ENCODE measurements at regions not wholly inside any gene's neighbourhood (a gene's known extent, or its start where the extent isn't known, plus 50 kb on each side); places are given as distances from the start of the nearest gene placed in this dataset.

- Histone ChIP-seq H3K9me3 (ENCODE audit: control insufficient read depth in 4 of 4, low read length in 3 of 4) (peaks cover 0 to 5% (median 0%) of the 10 kb centered on the region in 4 donors), H3K4me3 (ENCODE audit: low read depth in 1 of 3, low read length in 3 of 3) (no peak overlapping the region), H3K27me3 (ENCODE audit: control insufficient read depth in 4 of 4, insufficient read depth in 4 of 4, low read length in 3 of 4) (peaks cover 0 to 5% (median 2%) of the 10 kb centered on the region in 4 donors), H3K36me3 (ENCODE audit: control insufficient read depth in 4 of 4, insufficient read depth in 3 of 4, low read depth in 1 of 4, low read length in 3 of 4) (no peaks in the 10 kb centered on the region), H3K4me1 (ENCODE audit: control insufficient read depth in 4 of 4, insufficient read depth in 4 of 4, low read length in 3 of 4) (no peaks in the 10 kb centered on the region), H3K9ac (ENCODE audit: low read depth in 1 of 2, low read length in 2 of 2) (no peak overlapping the region), H3K27ac (ENCODE audit: low read depth in 1 of 2, low read length in 2 of 2) (no peak overlapping the region)
- 78% methylated on average over 1 of the region's 1 CpG for WGBS
- DNase-seq (ENCODE audit: low spot score): no peak
- no peak for TF ChIP-seq FOXA1 (IDR thresholded peaks at IDR 0.05)
- TF ChIP-seq, protein P1, sequence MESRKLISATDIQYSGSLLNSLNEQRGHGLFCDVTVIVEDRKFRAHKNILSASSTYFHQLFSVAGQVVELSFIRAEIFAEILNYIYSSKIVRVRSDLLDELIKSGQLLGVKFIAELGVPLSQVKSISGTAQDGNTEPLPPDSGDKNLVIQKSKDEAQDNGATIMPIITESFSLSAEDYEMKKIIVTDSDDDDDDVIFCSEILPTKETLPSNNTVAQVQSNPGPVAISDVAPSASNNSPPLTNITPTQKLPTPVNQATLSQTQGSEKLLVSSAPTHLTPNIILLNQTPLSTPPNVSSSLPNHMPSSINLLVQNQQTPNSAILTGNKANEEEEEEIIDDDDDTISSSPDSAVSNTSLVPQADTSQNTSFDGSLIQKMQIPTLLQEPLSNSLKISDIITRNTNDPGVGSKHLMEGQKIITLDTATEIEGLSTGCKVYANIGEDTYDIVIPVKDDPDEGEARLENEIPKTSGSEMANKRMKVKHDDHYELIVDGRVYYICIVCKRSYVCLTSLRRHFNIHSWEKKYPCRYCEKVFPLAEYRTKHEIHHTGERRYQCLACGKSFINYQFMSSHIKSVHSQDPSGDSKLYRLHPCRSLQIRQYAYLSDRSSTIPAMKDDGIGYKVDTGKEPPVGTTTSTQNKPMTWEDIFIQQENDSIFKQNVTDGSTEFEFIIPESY (IDR thresholded peaks at IDR 0.05): no peak
- TF ChIP-seq, protein P2, sequence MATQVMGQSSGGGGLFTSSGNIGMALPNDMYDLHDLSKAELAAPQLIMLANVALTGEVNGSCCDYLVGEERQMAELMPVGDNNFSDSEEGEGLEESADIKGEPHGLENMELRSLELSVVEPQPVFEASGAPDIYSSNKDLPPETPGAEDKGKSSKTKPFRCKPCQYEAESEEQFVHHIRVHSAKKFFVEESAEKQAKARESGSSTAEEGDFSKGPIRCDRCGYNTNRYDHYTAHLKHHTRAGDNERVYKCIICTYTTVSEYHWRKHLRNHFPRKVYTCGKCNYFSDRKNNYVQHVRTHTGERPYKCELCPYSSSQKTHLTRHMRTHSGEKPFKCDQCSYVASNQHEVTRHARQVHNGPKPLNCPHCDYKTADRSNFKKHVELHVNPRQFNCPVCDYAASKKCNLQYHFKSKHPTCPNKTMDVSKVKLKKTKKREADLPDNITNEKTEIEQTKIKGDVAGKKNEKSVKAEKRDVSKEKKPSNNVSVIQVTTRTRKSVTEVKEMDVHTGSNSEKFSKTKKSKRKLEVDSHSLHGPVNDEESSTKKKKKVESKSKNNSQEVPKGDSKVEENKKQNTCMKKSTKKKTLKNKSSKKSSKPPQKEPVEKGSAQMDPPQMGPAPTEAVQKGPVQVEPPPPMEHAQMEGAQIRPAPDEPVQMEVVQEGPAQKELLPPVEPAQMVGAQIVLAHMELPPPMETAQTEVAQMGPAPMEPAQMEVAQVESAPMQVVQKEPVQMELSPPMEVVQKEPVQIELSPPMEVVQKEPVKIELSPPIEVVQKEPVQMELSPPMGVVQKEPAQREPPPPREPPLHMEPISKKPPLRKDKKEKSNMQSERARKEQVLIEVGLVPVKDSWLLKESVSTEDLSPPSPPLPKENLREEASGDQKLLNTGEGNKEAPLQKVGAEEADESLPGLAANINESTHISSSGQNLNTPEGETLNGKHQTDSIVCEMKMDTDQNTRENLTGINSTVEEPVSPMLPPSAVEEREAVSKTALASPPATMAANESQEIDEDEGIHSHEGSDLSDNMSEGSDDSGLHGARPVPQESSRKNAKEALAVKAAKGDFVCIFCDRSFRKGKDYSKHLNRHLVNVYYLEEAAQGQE (IDR thresholded peaks at IDR 0.05): no peak
- no peak for TF ChIP-seq ATF3 (IDR thresholded peaks at IDR 0.05)
- TF ChIP-seq, protein P3, sequence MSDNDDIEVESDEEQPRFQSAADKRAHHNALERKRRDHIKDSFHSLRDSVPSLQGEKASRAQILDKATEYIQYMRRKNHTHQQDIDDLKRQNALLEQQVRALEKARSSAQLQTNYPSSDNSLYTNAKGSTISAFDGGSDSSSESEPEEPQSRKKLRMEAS (IDR thresholded peaks at IDR 0.05): no peak
- TF ChIP-seq GABPA (IDR thresholded peaks at IDR 0.05 in 1 of 2, conservative IDR thresholded peaks at IDR 0.05 in 1 of 2): no peak
- no peak for TF ChIP-seq CTCF (IDR thresholded peaks at IDR 0.05; ENCODE audit: low read depth, low read length, missing input control)
- TF ChIP-seq TAF1 (conservative IDR thresholded peaks at IDR 0.05): no peak
- TF ChIP-seq NR2F2 (IDR thresholded peaks at IDR 0.05): no peak
- no peak for TF ChIP-seq HNF4A (conservative IDR thresholded peaks at IDR 0.05)
- no peak for TF ChIP-seq YY1 (IDR thresholded peaks at IDR 0.05)
- no peak for TF ChIP-seq HNF4G (IDR thresholded peaks at IDR 0.05)
- no peak for TF ChIP-seq RXRA (IDR thresholded peaks at IDR 0.05)
- no peak for TF ChIP-seq RAD21 (IDR thresholded peaks at IDR 0.05)
These were observed 98.0 kb upstream of the KCNJ6 start for GRCh38 chr21:38014298-38014697.

DNA sequence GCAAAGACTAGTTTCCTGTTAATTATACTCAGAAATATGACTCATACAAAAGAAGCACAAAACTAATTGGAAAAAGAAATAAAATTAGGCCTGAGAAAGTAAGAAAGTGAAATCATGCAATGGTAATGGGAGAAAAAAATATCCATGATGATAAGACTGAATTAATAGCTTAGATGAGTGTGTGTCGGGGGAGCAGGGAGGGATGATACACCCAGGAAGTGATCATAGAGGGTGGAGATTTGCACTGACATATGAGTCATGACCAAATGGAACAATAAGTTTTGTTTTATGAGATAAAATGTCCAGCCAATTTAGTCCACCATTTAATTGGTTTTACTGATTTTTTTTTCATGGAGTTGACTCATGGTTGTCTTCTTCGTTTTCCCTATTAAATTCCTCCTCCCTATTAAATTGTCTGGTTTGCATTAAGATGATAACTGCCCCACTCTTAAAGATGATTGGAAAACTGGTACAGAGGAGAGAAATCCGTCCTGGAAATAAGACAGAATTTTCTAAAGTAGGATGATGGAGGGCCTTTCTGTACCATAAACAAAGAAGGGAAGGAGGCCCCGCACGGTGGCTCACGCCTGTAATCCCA is 111.7 kb upstream of the KCNJ6 start:
- Histone ChIP-seq H3K27me3 (ENCODE audit: control insufficient read depth in 4 of 4, insufficient read depth in 4 of 4, low read length in 3 of 4) (peaks cover 0 to 14% (median 2%) of the 10 kb centered on the region in 4 donors), H3K27ac (ENCODE audit: low read depth in 1 of 2, low read length in 2 of 2) (no peak overlapping the region), H3K9me3 (ENCODE audit: control insufficient read depth in 4 of 4, low read length in 3 of 4) (no peaks in the 10 kb centered on the region), H3K36me3 (ENCODE audit: control insufficient read depth in 4 of 4, insufficient read depth in 3 of 4, low read depth in 1 of 4, low read length in 3 of 4) (no peaks in the 10 kb centered on the region), H3K9ac (ENCODE audit: low read depth in 1 of 2, low read length in 2 of 2) (no peak overlapping the region), H3K4me3 (ENCODE audit: low read depth in 1 of 3, low read length in 3 of 3) (no peak overlapping the region), H3K4me1 (ENCODE audit: control insufficient read depth in 4 of 4, insufficient read depth in 4 of 4, low read length in 3 of 4) (no peaks in the 10 kb centered on the region)
- no peak for DNase-seq (ENCODE audit: low spot score)
- 67% methylated on average over 5 of the region's 6 CpGs for WGBS
- TF ChIP-seq FOXA2 (IDR thresholded peaks at IDR 0.05) (no peak), TAF1 (conservative IDR thresholded peaks at IDR 0.05) (no peak), YY1 (IDR thresholded peaks at IDR 0.05) (no peak), JUND (IDR thresholded peaks at IDR 0.05) (no peak), ATF3 (IDR thresholded peaks at IDR 0.05) (no peak), RXRA (IDR thresholded peaks at IDR 0.05) (no peak), GABPA (IDR thresholded peaks at IDR 0.05 in 1 of 2, conservative IDR thresholded peaks at IDR 0.05 in 1 of 2) (no peak), EGR1 (IDR thresholded peaks at IDR 0.05; ENCODE audit: low read depth in 2 of 2) (no peak), FOXA1 (IDR thresholded peaks at IDR 0.05) (no peak)
- TF ChIP-seq, protein P3 (IDR thresholded peaks at IDR 0.05): no peak
